ENCODE measurements at regions not wholly inside any gene's neighbourhood (a gene's known extent, or its start where the extent isn't known, plus 50 kb on each side); places are given as distances from the start of the nearest gene placed in this dataset.

DNA sequence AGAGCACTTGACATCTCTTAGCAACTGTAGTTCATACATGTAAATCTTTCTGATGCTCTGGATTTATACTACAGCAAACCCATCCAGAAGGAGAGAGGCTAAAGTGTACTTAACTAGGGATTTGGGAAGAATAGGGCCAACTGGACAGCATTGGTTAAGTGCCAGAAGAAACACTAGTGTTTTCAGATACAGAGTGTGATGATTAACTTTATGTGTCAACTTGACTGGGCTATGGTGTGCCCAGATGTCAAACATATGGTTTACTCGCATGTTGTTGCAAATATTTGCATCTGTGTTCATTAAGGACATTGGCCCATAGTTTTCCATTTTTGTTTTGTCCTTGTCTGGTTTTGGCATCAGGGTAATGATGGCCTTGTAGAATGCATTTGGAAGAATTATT, 384.7 kb upstream of the KCND2 start:
- no peak overlapping the region for H3K27ac ChIP-seq (ENCODE audit: low read depth in 1 of 2, low read length in 1 of 2)
- H3K9ac ChIP-seq (ENCODE audit: insufficient read depth in 1 of 2, low read length in 2 of 2): no peak overlapping the region
- no peaks in the 10 kb centered on the region for H3K36me3 ChIP-seq (ENCODE audit: control insufficient read depth in 4 of 4, insufficient read depth in 4 of 4, low read length in 4 of 4)
- no peaks in the 10 kb centered on the region for H3K4me1 ChIP-seq (ENCODE audit: control insufficient read depth in 5 of 5, insufficient read depth in 5 of 5, low read length in 5 of 5)
- WGBS, 2 donors: 69 to 72% methylated on average over 1 of the region's 1 CpG
- DNase-seq (peak; percentile 38 to 86 (median 76)), ATAC-seq (ENCODE audit: insufficient read depth, low FRiP score) (no peak)
- no peaks in the 10 kb centered on the region for H3K27me3 ChIP-seq (ENCODE audit: control insufficient read depth in 3 of 3, insufficient read depth in 3 of 3, low read length in 2 of 3)
- TF ChIP-seq, protein P1, sequence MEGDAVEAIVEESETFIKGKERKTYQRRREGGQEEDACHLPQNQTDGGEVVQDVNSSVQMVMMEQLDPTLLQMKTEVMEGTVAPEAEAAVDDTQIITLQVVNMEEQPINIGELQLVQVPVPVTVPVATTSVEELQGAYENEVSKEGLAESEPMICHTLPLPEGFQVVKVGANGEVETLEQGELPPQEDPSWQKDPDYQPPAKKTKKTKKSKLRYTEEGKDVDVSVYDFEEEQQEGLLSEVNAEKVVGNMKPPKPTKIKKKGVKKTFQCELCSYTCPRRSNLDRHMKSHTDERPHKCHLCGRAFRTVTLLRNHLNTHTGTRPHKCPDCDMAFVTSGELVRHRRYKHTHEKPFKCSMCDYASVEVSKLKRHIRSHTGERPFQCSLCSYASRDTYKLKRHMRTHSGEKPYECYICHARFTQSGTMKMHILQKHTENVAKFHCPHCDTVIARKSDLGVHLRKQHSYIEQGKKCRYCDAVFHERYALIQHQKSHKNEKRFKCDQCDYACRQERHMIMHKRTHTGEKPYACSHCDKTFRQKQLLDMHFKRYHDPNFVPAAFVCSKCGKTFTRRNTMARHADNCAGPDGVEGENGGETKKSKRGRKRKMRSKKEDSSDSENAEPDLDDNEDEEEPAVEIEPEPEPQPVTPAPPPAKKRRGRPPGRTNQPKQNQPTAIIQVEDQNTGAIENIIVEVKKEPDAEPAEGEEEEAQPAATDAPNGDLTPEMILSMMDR (IDR thresholded peaks at IDR 0.05; ENCODE audit: control extremely low read depth, extremely low read depth): no peak
- H3K4me3 ChIP-seq: no peak overlapping the region
- peaks cover 0 to 2% (median 0%) of the 10 kb centered on the region in 4 donors for H3K9me3 ChIP-seq (ENCODE audit: control insufficient read depth in 4 of 4, insufficient read depth in 3 of 4, low read length in 3 of 4)

DNA sequence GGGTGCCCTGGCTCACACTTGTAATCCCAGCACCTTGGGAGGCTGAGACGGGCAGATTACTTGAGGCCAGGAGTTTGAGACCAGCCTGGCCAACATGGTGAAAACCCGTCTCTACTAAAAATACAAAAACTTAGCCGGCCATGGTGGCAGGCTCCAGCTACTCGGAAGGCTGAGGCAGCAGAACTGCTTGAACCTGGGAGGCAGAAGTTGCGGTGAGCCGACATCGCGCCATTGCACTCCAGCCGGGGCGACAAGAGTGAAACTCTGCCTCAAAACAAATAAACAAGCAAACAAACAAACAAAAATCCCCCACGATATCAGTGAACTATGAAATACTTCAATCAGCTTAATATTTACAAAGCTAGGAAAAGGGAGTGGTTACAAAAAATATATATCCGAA, 382.3 kb upstream of the KCND2 start:
- WGBS, 2 donors: 93 to 94% methylated on average over 12 of the region's 12 CpGs
- Histone ChIP-seq H3K27me3 (ENCODE audit: control insufficient read depth in 3 of 3, insufficient read depth in 3 of 3, low read length in 2 of 3) (no peaks in the 10 kb centered on the region), H3K9ac (ENCODE audit: insufficient read depth in 1 of 2, low read length in 2 of 2) (no peak overlapping the region), H3K4me1 (ENCODE audit: control insufficient read depth in 5 of 5, insufficient read depth in 5 of 5, low read length in 5 of 5) (no peaks in the 10 kb centered on the region), H3K27ac (ENCODE audit: low read depth in 1 of 2, low read length in 1 of 2) (no peak overlapping the region), H3K9me3 (ENCODE audit: control insufficient read depth in 4 of 4, insufficient read depth in 3 of 4, low read length in 3 of 4) (peaks cover 0 to 2% (median 0%) of the 10 kb centered on the region in 4 donors), H3K36me3 (ENCODE audit: control insufficient read depth in 4 of 4, insufficient read depth in 4 of 4, low read length in 4 of 4) (no peaks in the 10 kb centered on the region), H3K4me3 (no peak overlapping the region)
- DNase-seq (no peak), ATAC-seq (ENCODE audit: insufficient read depth, low FRiP score) (no peak)
- TF ChIP-seq, protein P1 (IDR thresholded peaks at IDR 0.05; ENCODE audit: control extremely low read depth, extremely low read depth): no peak

DNA sequence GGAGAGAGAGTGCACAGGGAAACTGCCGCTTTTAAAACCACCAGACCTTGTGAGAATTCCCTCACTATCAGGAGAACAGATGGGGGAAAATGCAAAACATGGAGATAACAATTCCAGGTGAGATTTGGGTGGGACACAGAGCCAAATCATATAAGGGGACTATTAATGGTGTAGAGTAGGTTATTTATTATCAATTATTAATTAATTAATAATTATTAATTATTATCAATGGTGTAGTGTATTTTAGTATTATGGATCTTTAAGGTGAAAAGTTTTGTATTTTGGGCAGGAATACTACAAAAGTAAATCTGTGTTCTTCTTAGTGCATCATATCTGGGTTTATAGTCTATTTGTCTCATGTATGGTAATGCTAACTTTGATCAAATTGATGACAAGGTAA, 377.7 kb upstream of the KCND2 start:
- TF ChIP-seq, protein P1 (IDR thresholded peaks at IDR 0.05; ENCODE audit: control extremely low read depth, extremely low read depth): no peak
- ATAC-seq (ENCODE audit: insufficient read depth, low FRiP score): no peak

GRCh38 chr7:119896386-119896785, 376.6 kb upstream of the KCND2 start:
- no peaks in the 10 kb centered on the region for H3K4me1 ChIP-seq (ENCODE audit: control insufficient read depth in 5 of 5, insufficient read depth in 5 of 5, low read length in 5 of 5)
- TF ChIP-seq, protein P1 (IDR thresholded peaks at IDR 0.05; ENCODE audit: control extremely low read depth, extremely low read depth): no peak
- no peak overlapping the region for H3K9ac ChIP-seq (ENCODE audit: insufficient read depth in 1 of 2, low read length in 2 of 2)
- H3K9me3 ChIP-seq (ENCODE audit: control insufficient read depth in 4 of 4, insufficient read depth in 3 of 4, low read length in 3 of 4): peaks cover 0 to 2% (median 0%) of the 10 kb centered on the region in 4 donors
- H3K27me3 ChIP-seq (ENCODE audit: control insufficient read depth in 3 of 3, insufficient read depth in 3 of 3, low read length in 2 of 3): no peaks in the 10 kb centered on the region
- H3K27ac ChIP-seq (ENCODE audit: low read depth in 1 of 2, low read length in 1 of 2): no peak overlapping the region
- H3K36me3 ChIP-seq (ENCODE audit: control insufficient read depth in 4 of 4, insufficient read depth in 4 of 4, low read length in 4 of 4): no peaks in the 10 kb centered on the region
- ATAC-seq (ENCODE audit: insufficient read depth, low FRiP score) (no peak), DNase-seq (no peak)
- no peak overlapping the region for H3K4me3 ChIP-seq

More for the DNA sequence above, 377.7 kb upstream of the KCND2 start:
- Histone ChIP-seq H3K27me3 (ENCODE audit: control insufficient read depth in 3 of 3, insufficient read depth in 3 of 3, low read length in 2 of 3) (no peaks in the 10 kb centered on the region), H3K9ac (ENCODE audit: insufficient read depth in 1 of 2, low read length in 2 of 2) (no peak overlapping the region), H3K9me3 (ENCODE audit: control insufficient read depth in 4 of 4, insufficient read depth in 3 of 4, low read length in 3 of 4) (peaks cover 0 to 2% (median 0%) of the 10 kb centered on the region in 4 donors), H3K36me3 (ENCODE audit: control insufficient read depth in 4 of 4, insufficient read depth in 4 of 4, low read length in 4 of 4) (no peaks in the 10 kb centered on the region), H3K4me3 (no peak overlapping the region), H3K4me1 (ENCODE audit: control insufficient read depth in 5 of 5, insufficient read depth in 5 of 5, low read length in 5 of 5) (no peaks in the 10 kb centered on the region), H3K27ac (ENCODE audit: low read depth in 1 of 2, low read length in 1 of 2) (no peak overlapping the region)
- 74 to 86% methylated on average over 1 of the region's 1 CpG for WGBS, 2 donors
- DNase-seq: no peak
